ENCODE measurements at regions not wholly inside any gene's neighbourhood (a gene's known extent, or its start where the extent isn't known, plus 50 kb on each side); places are given as distances from the start of the nearest gene placed in this dataset.

- no peaks in the 10 kb centered on the region for H3K4me1 Mint-ChIP-seq (ENCODE audit: low read depth)
- H3K27me3 Mint-ChIP-seq (ENCODE audit: low read depth) = peaks cover 44% of the 10 kb centered on the region
- no peak for TF ChIP-seq CTCF (IDR thresholded peaks at IDR 0.05)
- H3K27ac Mint-ChIP-seq (ENCODE audit: unreplicated experiment) = no peak overlapping the region
- no peak for DNase-seq (ENCODE audit: low spot score)
- peaks cover 23% of the 10 kb centered on the region for H3K36me3 Mint-ChIP-seq (ENCODE audit: low read depth)
- H3K9me3 Mint-ChIP-seq (ENCODE audit: low read depth) = peaks cover 35% of the 10 kb centered on the region
- H3K4me3 Mint-ChIP-seq (ENCODE audit: unreplicated experiment) = no peak overlapping the region
Measured at GRCh38 chr5:132130918-132131715, 57.5 kb downstream of the CSF2 start.

DNA sequence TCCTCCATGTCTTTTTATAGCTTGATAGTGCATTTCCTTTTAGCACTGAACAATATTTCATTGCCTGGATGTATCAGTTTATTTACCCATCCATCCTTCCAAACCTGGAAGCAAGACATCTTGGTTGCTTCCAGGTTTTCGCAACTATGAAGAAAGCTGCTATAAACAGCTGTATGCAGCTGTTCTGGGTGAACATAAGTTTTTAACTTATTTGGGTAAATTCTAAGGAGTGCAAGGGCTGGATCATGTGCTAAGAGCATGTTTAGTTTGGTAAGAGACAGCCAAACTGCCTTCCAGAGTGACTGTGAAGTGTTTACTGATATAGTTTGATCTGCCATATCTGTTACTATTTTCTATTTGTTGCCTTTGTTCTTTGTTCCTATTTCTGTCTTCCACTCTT is 58.5 kb downstream of the CSF2 start:
- peaks cover 27% of the 10 kb centered on the region for H3K9me3 Mint-ChIP-seq (ENCODE audit: low read depth)
- peaks cover 19% of the 10 kb centered on the region for H3K36me3 Mint-ChIP-seq (ENCODE audit: low read depth)
- peaks cover 34% of the 10 kb centered on the region for H3K27me3 Mint-ChIP-seq (ENCODE audit: low read depth)
- DNase-seq (ENCODE audit: low spot score) = no peak
- no peaks in the 10 kb centered on the region for H3K4me1 Mint-ChIP-seq (ENCODE audit: low read depth)
- no peak for TF ChIP-seq CTCF (IDR thresholded peaks at IDR 0.05)
- no peak overlapping the region for H3K27ac Mint-ChIP-seq (ENCODE audit: unreplicated experiment)
- no peak overlapping the region for H3K4me3 Mint-ChIP-seq (ENCODE audit: unreplicated experiment)

- Mint-ChIP-seq H3K27me3 (ENCODE audit: low read depth) (peaks cover 30% of the 10 kb centered on the region), H3K4me3 (ENCODE audit: unreplicated experiment) (no peak overlapping the region), H3K36me3 (ENCODE audit: low read depth) (peaks cover 8% of the 10 kb centered on the region), H3K27ac (ENCODE audit: unreplicated experiment) (no peak overlapping the region), H3K9me3 (ENCODE audit: low read depth) (peaks cover 21% of the 10 kb centered on the region), H3K4me1 (ENCODE audit: low read depth) (no peaks in the 10 kb centered on the region)
- peak; percentile 76 for TF ChIP-seq CTCF (IDR thresholded peaks at IDR 0.05)
- DNase-seq (ENCODE audit: low spot score) = no peak
Measured at GRCh38 chr5:132134384-132134783, 60.8 kb downstream of the CSF2 start.

DNA sequence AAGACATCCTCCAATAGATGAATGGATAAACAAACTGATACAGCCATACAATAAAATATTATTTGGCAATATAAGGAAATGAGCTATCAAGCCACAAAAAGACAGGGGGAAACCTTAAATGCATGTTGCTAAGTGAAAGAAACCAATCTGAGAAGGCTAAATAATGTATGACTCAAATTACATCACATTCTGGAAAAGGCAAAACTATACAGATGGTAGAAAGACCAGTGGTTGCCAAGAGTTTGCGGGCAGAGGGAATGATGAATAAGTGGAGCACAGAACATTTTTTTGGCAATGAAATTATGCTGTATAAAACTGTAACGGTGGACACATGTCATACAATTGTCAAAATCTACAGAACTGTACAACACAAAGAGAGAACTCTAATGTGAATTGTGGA is 63.3 kb downstream of the CSF2 start:
- Mint-ChIP-seq H3K27me3 (ENCODE audit: low read depth) (peaks cover 38% of the 10 kb centered on the region), H3K4me1 (ENCODE audit: low read depth) (no peaks in the 10 kb centered on the region), H3K9me3 (ENCODE audit: low read depth) (peaks cover 26% of the 10 kb centered on the region), H3K36me3 (ENCODE audit: low read depth) (peaks cover 9% of the 10 kb centered on the region), H3K27ac (ENCODE audit: unreplicated experiment) (no peak overlapping the region), H3K4me3 (ENCODE audit: unreplicated experiment) (no peak overlapping the region)
- no peak for TF ChIP-seq CTCF (IDR thresholded peaks at IDR 0.05)
- DNase-seq (ENCODE audit: low spot score) = no peak

DNA sequence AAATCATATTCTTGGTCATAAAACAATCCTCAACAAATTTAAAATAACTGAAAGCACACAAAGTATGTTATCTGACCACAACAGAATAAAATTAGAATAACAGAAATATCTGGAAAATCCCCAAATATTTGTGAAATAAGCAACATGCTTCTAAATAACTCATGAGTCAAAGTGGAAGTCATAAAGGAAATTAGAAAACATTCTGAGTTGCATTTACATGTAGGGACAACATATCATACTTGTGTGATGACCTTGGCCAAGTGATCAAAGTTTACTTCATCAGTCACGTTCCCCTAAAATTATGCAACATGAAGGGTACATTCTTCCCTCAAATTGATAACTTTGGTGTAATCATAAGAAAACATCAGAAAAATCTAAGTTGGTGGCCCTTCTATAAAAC is 64.7 kb downstream of the CSF2 start:
- no peaks in the 10 kb centered on the region for H3K4me1 Mint-ChIP-seq (ENCODE audit: low read depth)
- peaks cover 30% of the 10 kb centered on the region for H3K9me3 Mint-ChIP-seq (ENCODE audit: low read depth)
- no peak for TF ChIP-seq CTCF (IDR thresholded peaks at IDR 0.05)
- peaks cover 10% of the 10 kb centered on the region for H3K36me3 Mint-ChIP-seq (ENCODE audit: low read depth)
- no peak overlapping the region for H3K27ac Mint-ChIP-seq (ENCODE audit: unreplicated experiment)
- no peak for DNase-seq (ENCODE audit: low spot score)
- H3K4me3 Mint-ChIP-seq (ENCODE audit: unreplicated experiment) = no peak overlapping the region
- peaks cover 30% of the 10 kb centered on the region for H3K27me3 Mint-ChIP-seq (ENCODE audit: low read depth)
